Activated naive CD8-positive, alpha-beta T cell treated with anti-CD3 and anti-CD28 coated beads, Interleukin-2, amount 10 ng/mL, durations not matched to agents 7 days and 5 days (primary cell): ENCODE measurements at regions not wholly inside any gene's neighbourhood (a gene's known extent, or its start where the extent isn't known, plus 50 kb on each side); places are given as distances from the start of the nearest gene placed in this dataset.
"Not testable (repeated sequence)": the region's sequence is repeated elsewhere in the genome, so short reads cannot be mapped to it uniquely, and the experiment has no call there.

Experiments
- ATAC-seq: fragments of 150-1000 bp; cut with Tn5 transposase; one replicate; pipeline ENCODE4 v1.10.0; 2021; ENCODE audit warnings: low read depth, moderate library complexity
- POLR2A ChIA-PET: fragments of 350-600 bp; sonication (Branson Sonifier 250); formaldehyde crosslinking; loops from one replicate; lab custom pipeline; 2021; ENCODE audit warnings: antibody characterized with exemption; lab: Charles Lee
- DNase-seq: peaks from one replicate; pipeline ENCODE4 v3.0.0; 2021
- H3K27ac Mint-ChIP-seq: one replicate; pipeline ENCODE4 v1.8.0; 2022; ENCODE audit warnings: mild to moderate bottlenecking, mixed read lengths
- H3K27me3 Mint-ChIP-seq: one replicate; pipeline ENCODE4 v1.8.0; 2022; ENCODE audit warnings: mild to moderate bottlenecking, moderate library complexity, mixed read lengths
- H3K36me3 Mint-ChIP-seq: one replicate; pipeline ENCODE4 v1.8.0; 2021; ENCODE audit warnings: mild to moderate bottlenecking, mixed read lengths
- H3K4me1 Mint-ChIP-seq: one replicate; pipeline ENCODE4 v1.8.0; 2021; ENCODE audit warnings: mixed read lengths
- H3K4me3 Mint-ChIP-seq: one replicate; pipeline ENCODE4 v1.8.0; 2022; ENCODE audit warnings: mild to moderate bottlenecking, moderate library complexity, mixed read lengths
- H3K9me3 Mint-ChIP-seq: one replicate; pipeline ENCODE4 v1.8.0; 2021; ENCODE audit warnings: mixed read lengths

GRCh38 chr5:86292811-86293210 lies 324.9 kb upstream of the COX7C start:
- H3K4me3 Mint-ChIP-seq, ATAC-seq, H3K9me3 Mint-ChIP-seq, DNase-seq, H3K36me3 Mint-ChIP-seq, H3K4me1 Mint-ChIP-seq, H3K27ac Mint-ChIP-seq, H3K27me3 Mint-ChIP-seq, POLR2A ChIA-PET: not testable (repeated sequence)

- H3K36me3 Mint-ChIP-seq, POLR2A ChIA-PET, DNase-seq, H3K4me3 Mint-ChIP-seq, H3K27ac Mint-ChIP-seq, H3K27me3 Mint-ChIP-seq, H3K9me3 Mint-ChIP-seq, ATAC-seq, H3K4me1 Mint-ChIP-seq: not testable (repeated sequence)
These were observed 315.1 kb upstream of the COX7C start for GRCh38 chr5:86302643-86303042.

DNA sequence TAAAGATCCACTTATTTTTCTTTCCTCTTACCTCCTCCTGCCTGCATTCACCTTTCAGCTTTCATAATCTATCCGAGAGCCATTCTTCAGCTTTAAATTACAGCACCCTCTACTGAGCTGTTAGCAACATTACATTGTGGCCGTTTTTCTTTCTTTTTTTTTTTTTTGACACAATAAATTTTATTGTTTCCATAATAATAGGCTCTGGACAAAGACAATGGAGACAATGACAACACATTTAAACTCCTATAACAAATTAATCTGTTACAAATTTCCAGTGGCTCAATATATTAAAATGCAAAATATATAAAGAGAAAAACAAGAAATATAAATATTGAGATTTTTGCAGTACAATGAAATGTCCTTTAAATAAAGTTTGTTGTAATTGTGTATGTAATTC lies 312.7 kb upstream of the COX7C start:
- ATAC-seq, DNase-seq, H3K4me1 Mint-ChIP-seq, H3K9me3 Mint-ChIP-seq, H3K4me3 Mint-ChIP-seq, POLR2A ChIA-PET, H3K27ac Mint-ChIP-seq, H3K36me3 Mint-ChIP-seq, H3K27me3 Mint-ChIP-seq: not testable (repeated sequence)

DNA sequence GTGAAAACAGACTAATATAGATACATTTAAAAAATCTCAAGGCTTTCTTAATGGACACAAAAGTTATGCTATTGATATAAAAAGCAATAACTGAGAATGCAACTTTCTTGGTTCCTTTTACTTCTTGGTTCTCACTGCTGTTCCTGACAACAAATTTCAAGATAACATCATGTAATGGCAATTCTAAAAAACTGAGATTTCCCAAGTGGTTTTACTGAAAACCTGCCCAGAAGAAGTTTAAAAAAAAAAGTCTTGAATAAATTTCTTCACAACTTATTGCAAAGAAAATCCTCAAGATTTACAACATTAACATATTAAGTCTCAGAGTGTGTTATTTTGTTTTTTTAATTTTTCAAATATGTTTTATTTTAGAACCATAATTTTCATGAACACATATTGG lies 302.8 kb upstream of the COX7C start:
- Mint-ChIP-seq H3K27me3 (no peaks in the 10 kb centered on the region), H3K9me3 (no peaks in the 10 kb centered on the region), H3K4me1 (no peaks in the 10 kb centered on the region), H3K36me3 (no peaks in the 10 kb centered on the region), H3K27ac (no peak overlapping the region), H3K4me3 (no peak overlapping the region)
- DNase-seq, result no peak
- POLR2A ChIA-PET, result no interaction called here
- no peak for ATAC-seq

DNA sequence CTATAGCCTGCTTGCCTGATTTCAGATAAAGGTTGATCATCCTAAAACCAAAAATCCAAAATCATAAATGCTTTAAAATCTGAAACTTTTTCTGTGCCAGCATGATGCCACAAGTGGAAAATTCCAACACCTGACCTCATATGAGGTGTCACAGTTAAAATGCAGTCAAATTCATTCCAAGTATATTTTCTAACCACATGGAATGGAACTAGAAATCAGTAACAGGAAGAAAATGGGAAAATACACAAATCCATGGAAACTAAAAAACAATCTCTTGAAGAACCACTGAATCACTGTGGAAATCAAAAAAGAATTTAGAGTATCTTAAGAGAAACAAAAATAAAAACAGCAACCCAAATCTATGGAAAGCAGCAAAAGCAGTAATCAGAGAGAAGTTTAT lies 297.5 kb upstream of the COX7C start:
- DNase-seq (no peak), ATAC-seq (no peak)
- no peaks in the 10 kb centered on the region for H3K4me1 Mint-ChIP-seq
- H3K4me3 Mint-ChIP-seq, result no peak overlapping the region
- no peaks in the 10 kb centered on the region for H3K27me3 Mint-ChIP-seq
- H3K36me3 Mint-ChIP-seq, result no peaks in the 10 kb centered on the region
- H3K27ac Mint-ChIP-seq, result no peak overlapping the region
- H3K9me3 Mint-ChIP-seq, result no peaks in the 10 kb centered on the region
- POLR2A ChIA-PET, result no interaction called here

GRCh38 chr5:86329318-86329717 lies 288.4 kb upstream of the COX7C start:
- DNase-seq (no peak), ATAC-seq (no peak)
- Mint-ChIP-seq H3K4me1 (no peaks in the 10 kb centered on the region), H3K27me3 (no peaks in the 10 kb centered on the region), H3K36me3 (no peaks in the 10 kb centered on the region), H3K27ac (no peak overlapping the region), H3K9me3 (no peaks in the 10 kb centered on the region), H3K4me3 (no peak overlapping the region)
- POLR2A ChIA-PET, result no interaction called here

DNA sequence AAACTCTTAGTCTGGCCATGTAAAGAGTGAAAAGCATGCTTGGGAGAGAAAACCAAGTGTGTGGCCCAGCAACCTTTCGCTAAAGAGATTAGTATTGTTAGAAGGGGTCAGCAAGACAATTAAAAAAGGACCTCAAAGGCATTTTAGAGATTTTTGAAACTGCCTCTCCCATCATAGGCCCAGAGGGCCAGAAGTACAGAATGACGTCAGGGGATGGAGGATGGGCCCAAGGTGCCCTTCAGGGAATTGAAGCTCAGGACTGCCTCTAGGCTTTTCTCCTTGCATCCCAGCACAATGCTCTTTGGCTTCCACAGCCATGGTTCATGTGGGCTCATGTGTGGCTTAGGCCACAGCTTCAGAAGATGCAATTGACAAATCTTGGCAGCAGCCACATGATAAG lies 287.0 kb upstream of the COX7C start:
- POLR2A ChIA-PET, result no interaction called here
- no peak overlapping the region for H3K4me3 Mint-ChIP-seq
- DNase-seq (no peak), ATAC-seq (no peak)
- H3K4me1 Mint-ChIP-seq, result no peaks in the 10 kb centered on the region
- no peaks in the 10 kb centered on the region for H3K9me3 Mint-ChIP-seq
- H3K27ac Mint-ChIP-seq, result no peak overlapping the region
- H3K36me3 Mint-ChIP-seq, result no peaks in the 10 kb centered on the region
- H3K27me3 Mint-ChIP-seq, result no peaks in the 10 kb centered on the region

GRCh38 chr5:86332851-86333250 lies 284.9 kb upstream of the COX7C start:
- H3K27ac Mint-ChIP-seq, result no peak overlapping the region
- POLR2A ChIA-PET, result no interaction called here
- H3K27me3 Mint-ChIP-seq, result no peaks in the 10 kb centered on the region
- DNase-seq (no peak), ATAC-seq (no peak)
- no peaks in the 10 kb centered on the region for H3K4me1 Mint-ChIP-seq
- no peaks in the 10 kb centered on the region for H3K36me3 Mint-ChIP-seq
- no peak overlapping the region for H3K4me3 Mint-ChIP-seq
- no peaks in the 10 kb centered on the region for H3K9me3 Mint-ChIP-seq

GRCh38 chr5:86337667-86338460 lies 279.9 kb upstream of the COX7C start:
- H3K27me3 Mint-ChIP-seq, result no peaks in the 10 kb centered on the region
- H3K4me1 Mint-ChIP-seq, result no peaks in the 10 kb centered on the region
- no peaks in the 10 kb centered on the region for H3K36me3 Mint-ChIP-seq
- no peaks in the 10 kb centered on the region for H3K9me3 Mint-ChIP-seq
- no peak overlapping the region for H3K4me3 Mint-ChIP-seq
- no peak overlapping the region for H3K27ac Mint-ChIP-seq
- no peak for DNase-seq
- POLR2A ChIA-PET, result no interaction called here
- no peak for ATAC-seq

DNA sequence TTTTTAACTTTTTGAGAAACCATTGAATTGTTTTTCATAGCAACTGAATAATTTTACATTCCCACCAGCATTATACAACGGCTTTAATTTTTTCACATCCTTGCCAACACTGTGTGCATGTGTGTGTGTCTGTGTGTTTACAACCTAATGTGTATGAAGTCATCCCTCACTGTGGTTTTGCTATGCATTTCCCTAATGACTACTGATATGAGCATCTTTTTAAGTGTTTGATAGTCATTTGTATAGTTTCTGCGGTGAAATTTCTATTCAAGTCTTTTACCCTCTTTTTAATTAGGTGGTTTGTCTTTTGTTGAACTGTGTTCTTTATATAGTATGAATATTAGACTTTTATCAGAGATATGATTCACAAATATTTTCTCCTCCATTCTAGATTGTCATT lies 263.1 kb upstream of the COX7C start:
- no peaks in the 10 kb centered on the region for H3K27me3 Mint-ChIP-seq
- no peak for ATAC-seq
- DNase-seq, result no peak

DNA sequence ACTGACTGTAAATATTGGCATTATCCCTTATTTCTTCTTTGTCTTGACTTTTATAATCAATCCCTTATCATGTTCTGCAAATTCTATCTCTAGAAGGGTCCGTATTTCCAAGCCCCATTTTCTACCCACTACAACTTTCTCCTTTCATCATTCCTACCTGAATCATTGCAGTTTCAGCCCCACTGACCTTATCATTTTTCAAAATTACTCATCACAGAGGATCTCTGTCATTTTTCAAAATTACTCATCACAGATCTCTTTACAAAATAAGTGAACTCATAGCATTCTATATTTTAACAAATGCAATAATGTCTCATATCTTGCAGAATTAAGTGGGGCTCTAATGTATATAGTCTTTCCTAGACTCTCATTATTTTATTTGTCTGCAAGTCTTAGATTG lies 256.9 kb upstream of the COX7C start:
- ATAC-seq (no peak), DNase-seq (no peak)
- Mint-ChIP-seq H3K9me3 (no peaks in the 10 kb centered on the region), H3K4me3 (no peak overlapping the region), H3K4me1 (no peaks in the 10 kb centered on the region), H3K36me3 (no peaks in the 10 kb centered on the region), H3K27me3 (no peaks in the 10 kb centered on the region), H3K27ac (no peak overlapping the region)
- POLR2A ChIA-PET, result no interaction called here

More for the DNA sequence above, 263.1 kb upstream of the COX7C start:
- Mint-ChIP-seq H3K9me3 (no peaks in the 10 kb centered on the region), H3K27ac (no peak overlapping the region), H3K36me3 (no peaks in the 10 kb centered on the region), H3K4me3 (no peak overlapping the region), H3K4me1 (no peaks in the 10 kb centered on the region)
- POLR2A ChIA-PET, result no interaction called here

DNA sequence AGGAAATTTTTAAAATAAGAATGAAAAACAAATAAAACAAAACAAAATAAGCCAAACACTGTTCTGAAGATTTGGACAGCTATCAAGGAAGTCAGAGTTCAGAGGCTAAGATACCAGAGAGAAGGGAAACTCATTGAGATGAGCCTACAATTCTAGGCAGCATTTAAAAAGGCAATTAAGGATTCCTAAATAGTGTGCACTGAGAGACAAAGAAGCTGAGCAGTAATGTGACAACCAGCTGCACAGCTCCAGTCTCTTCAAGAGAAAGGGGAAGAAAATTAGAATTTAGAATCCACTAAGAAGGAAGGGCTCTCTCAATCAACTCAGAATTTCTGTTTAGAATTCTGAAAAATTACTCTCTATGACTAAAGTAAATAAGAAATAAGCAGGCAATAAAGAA lies 246.7 kb upstream of the COX7C start:
- no peak overlapping the region for H3K4me3 Mint-ChIP-seq
- H3K9me3 Mint-ChIP-seq, result no peaks in the 10 kb centered on the region
- no peak for ATAC-seq

DNA sequence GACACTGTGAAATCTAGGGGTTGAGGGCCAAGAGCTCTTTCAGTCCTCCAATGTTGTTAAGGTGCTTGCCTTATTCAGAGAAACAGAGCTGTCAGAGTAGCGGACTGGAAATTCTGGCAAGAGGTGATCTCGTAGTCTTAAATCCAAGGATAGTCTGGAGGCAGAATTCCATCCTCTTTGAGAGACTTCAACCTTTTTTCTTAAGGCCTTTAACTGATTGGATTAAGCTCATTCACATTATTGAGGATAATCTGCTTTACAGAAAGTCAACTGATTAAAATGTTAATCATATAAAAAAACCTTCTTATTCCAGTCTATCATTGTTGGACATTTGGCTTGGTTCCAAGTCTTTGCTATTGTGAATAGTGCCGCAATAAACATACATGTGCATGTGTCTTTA lies 243.1 kb upstream of the COX7C start:
- no peaks in the 10 kb centered on the region for H3K9me3 Mint-ChIP-seq
- no peak overlapping the region for H3K27ac Mint-ChIP-seq
- no peak overlapping the region for H3K4me3 Mint-ChIP-seq
- H3K36me3 Mint-ChIP-seq, result no peaks in the 10 kb centered on the region
- DNase-seq (no peak), ATAC-seq (no peak)
- no peaks in the 10 kb centered on the region for H3K4me1 Mint-ChIP-seq
- POLR2A ChIA-PET, result no interaction called here
- H3K27me3 Mint-ChIP-seq, result no peaks in the 10 kb centered on the region

More for the DNA sequence above, 246.7 kb upstream of the COX7C start:
- Mint-ChIP-seq H3K36me3 (no peaks in the 10 kb centered on the region), H3K27me3 (no peaks in the 10 kb centered on the region), H3K4me1 (no peaks in the 10 kb centered on the region), H3K27ac (no peak overlapping the region)
- POLR2A ChIA-PET, result no interaction called here
- no peak for DNase-seq

- no peak overlapping the region for H3K4me3 Mint-ChIP-seq
- H3K4me1 Mint-ChIP-seq, result no peaks in the 10 kb centered on the region
- H3K9me3 Mint-ChIP-seq, result no peaks in the 10 kb centered on the region
- no peaks in the 10 kb centered on the region for H3K36me3 Mint-ChIP-seq
- H3K27me3 Mint-ChIP-seq, result no peaks in the 10 kb centered on the region
- no peak overlapping the region for H3K27ac Mint-ChIP-seq
- DNase-seq (no peak), ATAC-seq (no peak)
- POLR2A ChIA-PET, result no interaction called here
These were observed 241.5 kb upstream of the COX7C start for GRCh38 chr5:86376214-86376613.
